ENCODE measurements at regions not wholly inside any gene's neighbourhood (a gene's known extent, or its start where the extent isn't known, plus 50 kb on each side); places are given as distances from the start of the nearest gene placed in this dataset.
"Not testable (repeated sequence)": the region's sequence is repeated elsewhere in the genome, so short reads cannot be mapped to it uniquely, and the experiment has no call there.

GRCh38 chr12:46474385-46474784 lies 101.8 kb upstream of the SLC38A2 start:
- in situ Hi-C loops (cut with HindIII; ENCODE audit: low sequenced_read_pairs): not testable (repeated sequence)

DNA sequence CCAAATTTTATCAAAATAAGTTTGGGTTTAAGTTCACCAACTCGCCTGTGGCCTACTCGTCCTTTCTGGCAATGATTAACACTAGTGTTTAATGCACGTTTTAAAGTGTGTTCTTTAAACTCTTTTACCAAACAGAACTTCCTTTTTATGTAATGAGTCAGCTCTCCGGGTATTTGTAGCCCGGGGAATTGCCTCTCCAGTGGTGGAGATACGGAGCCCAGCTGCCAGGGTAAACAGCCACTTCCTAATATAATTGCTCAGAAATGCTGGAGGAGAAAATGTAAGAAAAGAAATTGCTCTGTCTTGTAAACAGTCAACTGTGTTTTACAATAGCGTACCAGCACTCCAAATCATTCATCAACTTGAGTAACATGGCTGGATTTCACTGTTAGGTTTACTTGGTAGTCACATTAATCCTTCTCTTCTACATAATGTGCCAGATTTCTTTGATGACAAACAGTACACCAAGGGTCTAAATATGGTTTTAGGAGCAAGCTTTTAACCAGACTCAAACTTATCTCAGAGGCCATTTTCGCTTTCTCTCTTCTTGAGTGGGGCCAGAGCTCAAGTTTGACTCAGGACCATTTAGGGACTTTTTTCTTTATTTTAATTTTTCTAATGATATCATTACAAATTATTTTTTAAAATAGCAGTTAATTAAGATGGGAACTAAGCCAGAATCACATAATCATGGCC lies 101.2 kb upstream of the SLC38A2 start:
- in situ Hi-C loops (cut with HindIII; ENCODE audit: low sequenced_read_pairs): no loop called here

DNA sequence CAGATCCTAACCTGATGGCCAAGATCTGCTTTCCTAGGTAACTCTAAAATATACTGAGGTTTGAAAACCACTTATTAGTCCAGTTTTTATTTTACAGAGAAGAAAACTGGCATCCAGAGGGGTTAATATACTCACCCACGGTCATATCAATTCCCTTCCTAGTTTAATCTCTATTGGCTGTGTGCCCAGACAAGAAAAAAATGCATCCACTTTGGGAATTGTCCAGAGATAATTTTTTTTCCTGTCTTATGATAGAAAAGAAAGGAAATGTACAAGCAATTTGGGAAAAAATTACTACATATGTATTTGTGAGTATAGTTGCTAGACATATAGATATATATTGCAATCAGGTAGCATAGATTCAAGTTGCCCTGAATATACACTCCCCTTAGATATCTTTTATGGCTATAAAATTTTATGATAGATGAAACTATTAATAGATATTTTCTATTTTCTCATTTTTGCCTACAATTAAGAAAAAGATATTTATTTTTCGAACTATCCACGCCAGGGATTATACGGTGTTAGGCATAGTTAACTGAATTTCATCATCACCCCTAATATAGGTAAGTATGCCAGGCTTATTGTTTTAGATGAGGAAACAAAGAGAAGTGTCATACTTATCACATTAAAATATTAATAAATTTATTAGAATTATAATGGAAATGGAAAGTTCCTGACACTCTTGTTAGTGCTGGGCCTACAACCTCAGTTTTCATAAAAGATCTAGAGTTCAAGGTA lies 100.5 kb upstream of the SLC38A2 start:
- in situ Hi-C loops (cut with HindIII; ENCODE audit: low sequenced_read_pairs): no loop called here

- in situ Hi-C loops (cut with HindIII; ENCODE audit: low sequenced_read_pairs): no loop called here
Measured at GRCh38 chr12:46472144-46472705, 99.7 kb upstream of the SLC38A2 start.

- in situ Hi-C loops (cut with HindIII; ENCODE audit: low sequenced_read_pairs): no loop called here
Measured at GRCh38 chr12:46471404-46471803, 98.8 kb upstream of the SLC38A2 start.

- in situ Hi-C loops (cut with HindIII; ENCODE audit: low sequenced_read_pairs): no loop called here
Measured at GRCh38 chr12:46470975-46471374, 98.4 kb upstream of the SLC38A2 start.

- in situ Hi-C loops (cut with HindIII; ENCODE audit: low sequenced_read_pairs): no loop called here
Measured at GRCh38 chr12:46470036-46470627, 97.6 kb upstream of the SLC38A2 start.

DNA sequence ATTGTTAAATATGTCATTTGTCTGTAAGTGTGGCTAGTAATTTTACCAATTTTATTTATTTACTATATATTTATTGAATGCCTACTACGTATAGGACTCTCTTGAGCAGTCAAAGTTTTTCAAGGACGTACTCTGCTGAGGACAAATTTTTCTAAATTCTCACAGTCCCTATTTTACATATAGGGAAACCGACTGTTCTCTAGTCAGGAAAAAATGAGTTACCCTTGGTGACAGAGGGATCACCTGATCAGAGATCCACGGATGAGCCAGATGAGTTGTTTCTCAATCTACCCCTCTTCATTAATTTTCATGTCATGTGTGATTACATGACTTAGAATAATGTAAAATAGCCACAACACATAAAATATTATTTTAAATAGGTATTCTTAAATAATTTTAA lies 96.2 kb upstream of the SLC38A2 start:
- in situ Hi-C loops (cut with HindIII; ENCODE audit: low sequenced_read_pairs): no loop called here

DNA sequence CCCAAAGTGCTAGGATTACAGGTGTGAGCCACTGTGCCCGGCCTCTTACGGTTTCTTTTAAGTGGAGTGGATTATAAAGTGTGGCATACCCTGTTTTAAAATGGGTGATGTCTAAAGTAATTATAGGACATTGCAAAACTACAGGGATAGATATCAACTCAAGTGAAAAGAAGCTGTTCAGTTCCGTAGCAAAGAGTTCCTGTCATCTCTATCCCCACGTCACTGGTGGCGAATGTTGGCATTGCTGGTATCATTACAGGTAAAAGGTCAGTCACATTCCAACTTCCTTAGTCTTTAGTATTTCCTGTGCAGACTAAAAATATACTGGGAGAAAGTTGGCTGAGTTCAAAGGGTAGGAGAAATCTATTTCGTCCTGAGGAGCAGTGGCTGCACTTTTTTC lies 95.6 kb upstream of the SLC38A2 start:
- in situ Hi-C loops (cut with HindIII; ENCODE audit: low sequenced_read_pairs): no loop called here

GRCh38 chr12:46465307-46465706 lies 92.7 kb upstream of the SLC38A2 start:
- in situ Hi-C loops (cut with HindIII; ENCODE audit: low sequenced_read_pairs): no loop called here

- in situ Hi-C loops (cut with HindIII; ENCODE audit: low sequenced_read_pairs): no loop called here
Measured at GRCh38 chr12:46464863-46465262, 92.3 kb upstream of the SLC38A2 start.

- in situ Hi-C loops (cut with HindIII; ENCODE audit: low sequenced_read_pairs): no loop called here
Measured at GRCh38 chr12:46462641-46463355, 90.2 kb upstream of the SLC38A2 start.

- in situ Hi-C loops (cut with HindIII; ENCODE audit: low sequenced_read_pairs): no loop called here
Measured at GRCh38 chr12:46461907-46462640, 89.5 kb upstream of the SLC38A2 start.

GRCh38 chr12:46461459-46461858 lies 88.9 kb upstream of the SLC38A2 start:
- in situ Hi-C loops (cut with HindIII; ENCODE audit: low sequenced_read_pairs): no loop called here

DNA sequence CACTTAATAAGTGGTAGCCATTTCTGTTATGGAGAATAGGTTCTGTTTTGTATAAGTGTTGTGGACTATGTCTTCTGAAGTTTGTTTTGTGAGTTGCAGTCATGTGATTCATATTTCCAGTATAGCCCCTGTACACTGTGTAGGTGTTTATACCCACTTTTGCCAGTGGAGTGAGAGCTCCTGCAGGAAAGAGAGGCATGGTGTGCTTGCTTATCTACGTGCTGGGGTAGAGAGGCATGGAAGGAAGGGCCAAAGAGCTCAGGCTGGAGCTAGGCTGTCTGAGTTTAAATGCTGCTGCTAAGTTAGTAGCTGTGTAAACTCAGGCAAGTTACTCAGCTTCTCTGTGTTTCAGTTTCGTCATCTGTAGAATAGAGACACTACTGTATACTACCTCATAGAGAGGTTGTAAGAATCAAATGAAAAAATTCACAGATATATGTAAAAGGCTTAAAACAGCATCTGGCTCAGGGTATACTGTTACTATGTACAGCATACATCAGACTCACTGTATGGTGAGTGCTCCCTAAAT lies 88.2 kb upstream of the SLC38A2 start:
- in situ Hi-C loops (cut with HindIII; ENCODE audit: low sequenced_read_pairs): no loop called here

- in situ Hi-C loops (cut with HindIII; ENCODE audit: low sequenced_read_pairs): no loop called here
Measured at GRCh38 chr12:46459861-46460545, 87.4 kb upstream of the SLC38A2 start.

DNA sequence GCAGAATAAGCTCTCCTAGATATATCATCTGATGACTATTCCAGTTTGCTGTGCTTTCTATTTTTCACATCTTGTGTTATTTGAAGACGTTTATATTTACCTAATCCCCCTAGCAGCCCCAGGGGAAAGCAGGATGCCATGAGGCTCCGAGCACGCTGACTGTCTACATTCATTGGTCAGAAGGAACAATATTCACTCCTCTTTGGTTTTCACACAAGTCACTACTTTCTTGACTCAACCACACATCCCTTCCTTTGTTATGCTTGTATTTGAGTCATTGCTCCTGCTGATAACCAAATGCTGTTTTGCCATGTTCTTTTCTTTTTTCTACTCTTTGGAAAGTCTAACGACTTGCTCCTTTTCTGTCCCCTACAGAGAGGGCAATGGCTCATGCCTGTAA lies 86.5 kb upstream of the SLC38A2 start:
- in situ Hi-C loops (cut with HindIII; ENCODE audit: low sequenced_read_pairs): no loop called here

DNA sequence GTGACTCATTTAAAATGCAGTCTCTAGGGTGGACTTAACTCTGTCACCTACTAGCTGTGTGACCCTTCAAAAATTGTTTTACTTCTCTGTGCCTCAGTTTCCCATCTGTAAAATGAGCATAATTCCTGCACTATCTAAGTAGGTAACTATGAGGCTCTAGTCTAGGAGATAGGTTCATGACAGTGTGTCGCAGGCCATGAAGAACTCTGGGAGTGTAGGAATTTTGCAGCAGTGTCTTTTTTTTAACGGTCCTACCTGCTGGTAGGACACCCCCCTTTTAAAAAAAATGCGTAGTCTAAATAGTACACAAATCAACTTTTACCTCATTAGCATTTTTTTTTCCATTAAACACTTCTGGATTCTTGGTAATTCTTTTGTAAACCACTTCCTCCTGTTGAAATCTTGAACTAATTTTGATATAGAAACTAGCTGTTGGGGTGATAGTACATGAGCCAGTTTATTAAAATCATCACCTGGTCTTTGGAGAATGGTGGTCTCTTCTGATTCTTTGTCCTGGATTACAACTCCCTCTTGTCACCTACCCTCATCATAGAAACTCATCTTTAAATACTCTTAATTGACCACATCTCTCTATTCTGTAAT lies 86.0 kb upstream of the SLC38A2 start:
- in situ Hi-C loops (cut with HindIII; ENCODE audit: low sequenced_read_pairs): no loop called here

DNA sequence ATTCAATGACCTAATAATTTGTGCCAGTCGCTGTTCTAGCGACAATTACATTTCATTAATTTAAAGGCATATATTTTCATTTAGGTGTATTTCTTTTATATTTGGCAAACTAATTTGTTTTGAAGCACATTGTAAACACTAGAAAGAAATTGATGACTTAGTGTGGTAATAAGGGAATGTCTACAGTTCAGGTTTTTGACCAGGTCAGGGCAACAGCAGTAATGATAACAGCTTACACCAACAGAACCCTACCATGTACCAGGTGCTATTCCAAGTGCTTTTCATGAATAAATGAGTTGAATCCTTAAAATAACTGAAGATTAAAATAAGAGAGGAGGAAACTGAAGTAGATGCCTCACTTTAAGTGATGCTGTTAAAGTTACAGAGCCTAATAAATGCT lies 85.4 kb upstream of the SLC38A2 start:
- in situ Hi-C loops (cut with HindIII; ENCODE audit: low sequenced_read_pairs): no loop called here
